Activated CD8-positive, alpha-beta memory T cell treated with anti-CD3 and anti-CD28 coated beads for 1 hour (primary cell): ENCODE measurements at regions not wholly inside any gene's neighbourhood (a gene's known extent, or its start where the extent isn't known, plus 50 kb on each side); places are given as distances from the start of the nearest gene placed in this dataset.

Experiments
- DNase-seq, 2 donors: peaks; one replicate each; pipeline ENCODE4 v3.0.0-alpha.2; 2020; ENCODE audit warnings: low read depth in 1 of 2; ENCODE audit errors: extremely low read depth in 1 of 2

DNA sequence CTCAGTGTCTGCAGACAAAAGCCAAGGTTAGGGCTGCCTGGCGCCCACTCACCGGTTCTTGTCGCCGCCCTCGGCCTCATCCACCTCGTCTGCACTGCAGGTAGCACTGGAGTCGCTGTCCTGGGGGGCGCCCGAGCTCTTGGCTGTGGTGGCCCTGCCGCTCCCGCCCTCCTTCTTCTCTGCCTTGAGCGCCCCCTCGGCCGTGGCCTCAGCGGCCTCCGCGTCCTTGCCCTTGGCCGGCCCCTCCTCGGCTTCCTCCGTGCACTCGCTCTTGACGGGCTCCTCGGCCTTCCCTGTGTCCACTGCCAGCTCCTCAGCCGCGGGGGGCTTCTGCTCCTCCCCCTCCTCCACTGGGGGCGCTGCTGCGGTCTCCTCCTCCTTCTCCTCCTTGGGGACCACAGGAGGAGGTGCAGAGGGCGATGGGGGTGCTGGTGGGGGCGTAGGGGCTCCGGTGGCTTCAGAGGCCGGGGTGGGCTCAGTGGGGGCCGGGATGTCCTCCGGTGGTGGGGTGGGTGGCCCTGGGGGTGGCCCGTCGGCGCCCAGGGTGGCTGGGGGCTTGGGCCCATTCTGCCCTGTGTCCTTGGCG is 77.2 kb downstream of the RFLNA start:
- no peak for DNase-seq

GRCh38 chr12:124371366-124371765 is 76.5 kb downstream of the RFLNA start:
- no peak for DNase-seq

DNA sequence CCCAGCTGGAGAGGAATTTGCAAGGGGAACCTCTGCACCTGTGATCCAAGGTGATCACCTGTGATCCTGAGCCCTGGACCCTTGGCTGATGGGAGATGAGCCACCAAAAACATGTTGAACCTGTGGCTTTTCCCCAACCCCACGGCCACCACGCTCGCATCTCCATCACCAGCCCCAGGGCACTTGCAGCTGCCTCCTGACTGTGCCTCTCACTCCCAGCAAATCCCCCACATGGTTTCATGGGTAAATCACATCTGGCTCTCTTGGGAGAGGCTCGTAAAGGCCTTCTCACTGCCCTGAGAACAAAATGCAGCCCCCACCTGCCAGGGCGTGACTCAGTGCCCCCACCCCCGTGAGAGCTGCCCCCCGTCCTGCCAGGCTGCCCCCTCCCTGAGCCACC is 76.0 kb downstream of the RFLNA start:
- DNase-seq = no peak

GRCh38 chr12:124370384-124370783 is 75.5 kb downstream of the RFLNA start:
- DNase-seq = no peak

DNA sequence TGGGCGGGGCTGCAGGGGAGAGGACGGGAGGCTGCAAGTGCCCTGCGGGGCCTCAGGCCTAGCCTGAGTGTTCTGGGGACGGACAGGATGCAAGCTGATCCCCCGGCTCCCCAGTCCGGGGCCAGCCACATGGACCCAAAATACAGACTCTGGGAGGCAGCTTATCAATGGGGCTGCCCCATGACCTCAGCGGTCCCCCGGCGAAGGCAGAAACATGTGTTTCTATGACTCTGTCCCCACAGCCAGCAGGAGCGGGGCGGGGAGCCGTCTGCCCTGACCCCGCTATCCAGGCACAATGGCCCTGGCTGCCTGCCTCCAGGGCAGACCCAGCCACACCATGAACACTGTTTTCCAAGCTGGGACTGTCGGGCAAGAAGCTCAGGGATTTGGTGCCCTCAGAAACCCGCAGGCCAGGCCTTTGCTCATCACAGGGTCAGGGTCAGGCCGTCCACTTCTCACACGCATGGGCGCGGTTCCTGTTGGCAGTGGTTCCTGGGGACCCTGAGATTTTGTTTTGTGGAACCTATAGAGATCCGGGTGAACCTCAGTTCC is 75.0 kb downstream of the RFLNA start:
- no peak for DNase-seq

GRCh38 chr12:124369055-124369826 is 74.3 kb downstream of the RFLNA start:
- no peak for DNase-seq

DNA sequence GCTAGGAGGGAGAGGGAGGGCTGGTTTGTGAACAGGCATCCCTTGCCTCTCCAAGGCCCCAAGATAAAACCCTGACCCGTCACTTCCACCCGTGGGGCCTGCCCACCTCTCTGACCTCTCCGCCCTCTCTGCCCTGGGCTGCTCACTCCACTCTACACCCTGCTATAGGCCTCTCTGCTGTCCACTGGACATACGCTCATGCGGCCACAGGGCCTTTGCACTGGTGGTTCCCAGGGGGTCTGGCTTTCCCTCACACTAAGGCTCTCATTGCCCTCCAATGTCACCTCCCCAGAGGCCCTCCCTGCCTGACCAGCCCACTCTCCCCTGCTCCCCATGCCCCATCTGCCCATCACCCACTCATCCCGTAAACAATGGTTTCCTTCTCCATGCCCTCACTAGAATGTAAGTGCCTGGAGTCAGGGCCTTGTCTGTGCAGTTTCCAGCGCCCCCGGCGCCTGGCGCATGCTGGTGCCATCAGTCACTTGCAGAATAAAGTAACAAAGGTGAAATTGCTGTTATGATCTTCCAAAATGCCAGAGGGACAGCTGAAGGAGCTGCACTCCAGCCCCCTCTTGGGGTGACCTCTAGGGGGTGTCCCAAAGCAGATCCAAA is 73.6 kb downstream of the RFLNA start:
- DNase-seq = no peak

- no peak for DNase-seq
Measured at GRCh38 chr12:124365726-124366430, 71.0 kb downstream of the RFLNA start.
